ENCODE measurements at regions not wholly inside any gene's neighbourhood (a gene's known extent, or its start where the extent isn't known, plus 50 kb on each side); places are given as distances from the start of the nearest gene placed in this dataset.
"Not testable (repeated sequence)": the region's sequence is repeated elsewhere in the genome, so short reads cannot be mapped to it uniquely, and the experiment has no call there.

GRCh38 chr1:60848583-60849188 lies 233.7 kb upstream of the NFIA start:
- DNase-seq, result peak in 1 of 2 donors; percentile 8

- DNase-seq, result no peak
These were observed 234.3 kb upstream of the NFIA start for GRCh38 chr1:60847855-60848582.

- DNase-seq, result no peak
These were observed 235.0 kb upstream of the NFIA start for GRCh38 chr1:60847391-60847790.

GRCh38 chr1:60845659-60846058 lies 236.7 kb upstream of the NFIA start:
- DNase-seq, result not testable (repeated sequence)

GRCh38 chr1:60842304-60842703 lies 240.1 kb upstream of the NFIA start:
- no peak for DNase-seq

GRCh38 chr1:60841116-60842046 lies 241.0 kb upstream of the NFIA start:
- no peak for DNase-seq

GRCh38 chr1:60840476-60840875 lies 241.9 kb upstream of the NFIA start:
- DNase-seq, result not testable (repeated sequence)

GRCh38 chr1:60835649-60836048 lies 246.7 kb upstream of the NFIA start:
- DNase-seq, result no peak

GRCh38 chr1:60833173-60833572 lies 249.2 kb upstream of the NFIA start:
- DNase-seq, result no peak

- no peak for DNase-seq
These were observed 250.0 kb upstream of the NFIA start for GRCh38 chr1:60832367-60832766.

- DNase-seq, result no peak
These were observed 250.6 kb upstream of the NFIA start for GRCh38 chr1:60831780-60832179.

GRCh38 chr1:60828944-60829343 lies 253.4 kb upstream of the NFIA start:
- no peak for DNase-seq

- DNase-seq, result no peak
These were observed 255.9 kb upstream of the NFIA start for GRCh38 chr1:60826320-60827094.

GRCh38 chr1:60825593-60825992 lies 256.8 kb upstream of the NFIA start:
- DNase-seq, result no peak

GRCh38 chr1:60823151-60823550 lies 259.2 kb upstream of the NFIA start:
- DNase-seq, result no peak

GRCh38 chr1:60822252-60822651 lies 260.1 kb upstream of the NFIA start:
- DNase-seq, result no peak

GRCh38 chr1:60821156-60821555 lies 261.2 kb upstream of the NFIA start:
- DNase-seq, result no peak

GRCh38 chr1:60818969-60819701 lies 263.2 kb upstream of the NFIA start:
- no peak for DNase-seq

- no peak for DNase-seq
These were observed 269.3 kb upstream of the NFIA start for GRCh38 chr1:60813071-60813470.

- DNase-seq, result no peak
These were observed 273.0 kb upstream of the NFIA start for GRCh38 chr1:60809204-60809980.

GRCh38 chr1:60808676-60809075 lies 273.7 kb upstream of the NFIA start:
- no peak for DNase-seq

Data from CD4-positive, alpha-beta T cell treated with Interleukin-1 beta for 1 hour (primary cell).